HG02588 (cell line): ENCODE measurements at regions not wholly inside any gene's neighbourhood (a gene's known extent, or its start where the extent isn't known, plus 50 kb on each side); places are given as distances from the start of the nearest gene placed in this dataset.

Experiments used
- ATAC-seq: cut with Tn5 transposase; IDR thresholded peaks from one replicate; pipeline ENCODE4 v1.9.1; 2021; ENCODE audit warnings: mild to moderate bottlenecking, moderate library complexity; ENCODE audit not compliant: unreplicated experiment

GRCh38 chr13:46948338-46948737 is 51.5 kb upstream of the HTR2A start:
- ATAC-seq = no peak

DNA sequence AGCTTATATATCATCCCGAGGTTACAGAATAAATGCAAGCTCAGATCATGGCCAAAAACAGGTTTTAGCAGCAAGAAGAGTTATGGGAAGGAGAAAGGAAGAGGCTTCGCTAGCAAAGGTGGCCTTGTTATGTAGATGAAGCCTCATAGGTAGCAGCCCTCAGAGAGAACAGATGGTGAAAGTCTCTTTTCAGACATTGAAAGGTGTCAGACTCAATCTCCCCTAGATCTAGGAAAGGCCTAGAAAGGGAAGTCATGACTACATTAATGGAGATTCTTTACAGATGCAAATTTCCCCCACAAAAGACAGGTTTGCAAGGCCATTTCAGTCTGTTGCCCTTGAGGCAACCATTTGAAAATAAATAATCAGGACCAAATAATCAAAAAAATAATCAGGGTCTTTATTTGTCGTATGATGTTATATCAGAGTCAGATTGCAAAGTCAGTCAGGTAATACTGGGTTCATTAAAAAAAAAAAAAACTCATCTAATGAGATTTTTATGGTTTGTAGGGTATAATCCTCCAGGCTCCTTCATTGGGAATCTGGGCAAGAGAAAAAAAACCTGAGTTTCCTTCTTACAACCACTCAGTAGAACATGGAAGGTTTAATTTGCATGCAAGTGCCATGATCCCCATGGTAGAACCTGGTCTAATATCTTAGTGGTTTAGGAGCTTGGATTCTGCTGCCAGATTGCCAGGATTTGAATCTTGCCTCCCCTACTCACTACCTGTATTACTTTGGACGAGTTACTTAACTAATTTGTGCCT is 50.8 kb upstream of the HTR2A start:
- ATAC-seq = no peak
